Cardiac fibroblast (primary cell): ENCODE measurements at regions not wholly inside any gene's neighbourhood (a gene's known extent, or its start where the extent isn't known, plus 50 kb on each side); places are given as distances from the start of the nearest gene placed in this dataset.
A peak's percentile ranks its signal among the peaks of the same experiment; 100 is the strongest.

ENCODE experiments used
- DNase-seq, 2 donors: peaks; one replicate each; pipeline versions ENCODE4 v3.0.0 to v3.0.0-alpha.2; 2010; ENCODE audit warnings: low read depth in 2 of 2
- H3K4me3 ChIP-seq, 2 donors: replicated peaks in 1 of 2; 1 replicate in 1 of 2; 2 replicates in 1 of 2; pipeline ENCODE4 v1.5.1; 2011; ENCODE audit warnings: low read depth in 2 of 2, low read length in 2 of 2, mild to moderate bottlenecking in 2 of 2, moderate library complexity in 1 of 2
- CTCF ChIP-seq: IDR thresholded peaks from one replicate; pipeline ENCODE4 v1.5.1; 2011; ENCODE audit warnings: low read depth, mild to moderate bottlenecking, low read length, inconsistent platforms

GRCh38 chr12:24089510-24089890, 140.0 kb upstream of the SOX5 start:
- DNase-seq, result no peak
- no peak for TF ChIP-seq CTCF
- H3K4me3 ChIP-seq, result no peak overlapping the region

GRCh38 chr12:24088751-24089509, 139.5 kb upstream of the SOX5 start:
- H3K4me3 ChIP-seq, result no peak overlapping the region
- DNase-seq, result peak in 1 of 2 donors; percentile 26
- no peak for TF ChIP-seq CTCF

GRCh38 chr12:24087294-24087693, 137.8 kb upstream of the SOX5 start:
- no peak for TF ChIP-seq CTCF
- no peak for DNase-seq
- H3K4me3 ChIP-seq, result no peak overlapping the region

- no peak for TF ChIP-seq CTCF
- DNase-seq, result no peak
- H3K4me3 ChIP-seq, result no peak overlapping the region
Observed at GRCh38 chr12:24084800-24085199, 135.3 kb upstream of the SOX5 start.

GRCh38 chr12:24083838-24084237, 134.4 kb upstream of the SOX5 start:
- DNase-seq, result no peak
- TF ChIP-seq CTCF, result no peak

GRCh38 chr12:24081606-24082005, 132.1 kb upstream of the SOX5 start:
- TF ChIP-seq CTCF, result no peak
- no peak for DNase-seq
- no peak overlapping the region for H3K4me3 ChIP-seq

More at GRCh38 chr12:24083838-24084237, 134.4 kb upstream of the SOX5 start:
- H3K4me3 ChIP-seq, result no peak overlapping the region

GRCh38 chr12:24081092-24081529, 131.6 kb upstream of the SOX5 start:
- TF ChIP-seq CTCF, result no peak
- no peak for DNase-seq
- H3K4me3 ChIP-seq, result no peak overlapping the region
